ENCODE measurements at regions not wholly inside any gene's neighbourhood (a gene's known extent, or its start where the extent isn't known, plus 50 kb on each side); places are given as distances from the start of the nearest gene placed in this dataset.
"Not testable (repeated sequence)": the region's sequence is repeated elsewhere in the genome, so short reads cannot be mapped to it uniquely, and the experiment has no call there.

DNA sequence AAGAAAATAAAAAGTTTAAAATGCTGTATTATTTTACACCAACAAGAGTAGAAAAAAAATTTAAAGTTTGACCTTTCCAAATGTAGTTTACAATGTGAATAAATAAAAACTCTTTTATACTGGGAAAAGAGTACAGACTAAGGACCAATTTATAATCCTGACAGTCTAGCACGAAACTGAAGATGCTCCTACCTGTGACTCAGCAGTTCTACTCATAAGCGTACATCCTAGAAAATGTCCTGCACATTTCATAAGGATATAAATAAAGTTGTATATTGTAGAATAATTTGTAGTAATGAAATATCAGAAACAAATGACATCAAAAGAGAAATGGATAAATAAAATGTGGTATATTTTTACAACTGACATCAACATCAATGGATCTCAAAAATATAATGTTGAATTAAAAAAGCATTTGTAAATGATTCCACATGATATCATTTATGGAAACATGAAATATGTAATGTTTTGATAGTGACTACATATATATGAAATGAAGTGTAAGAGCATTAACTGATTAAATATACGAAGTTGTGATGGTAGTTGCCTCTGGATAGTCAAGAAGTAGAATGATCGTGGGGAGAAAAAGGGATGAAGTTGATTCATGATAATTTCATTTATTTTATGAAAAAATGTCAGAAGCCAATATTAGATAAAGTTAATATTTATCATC lies 161.3 kb upstream of the CBLB start:
- DNase-seq, result no peak

DNA sequence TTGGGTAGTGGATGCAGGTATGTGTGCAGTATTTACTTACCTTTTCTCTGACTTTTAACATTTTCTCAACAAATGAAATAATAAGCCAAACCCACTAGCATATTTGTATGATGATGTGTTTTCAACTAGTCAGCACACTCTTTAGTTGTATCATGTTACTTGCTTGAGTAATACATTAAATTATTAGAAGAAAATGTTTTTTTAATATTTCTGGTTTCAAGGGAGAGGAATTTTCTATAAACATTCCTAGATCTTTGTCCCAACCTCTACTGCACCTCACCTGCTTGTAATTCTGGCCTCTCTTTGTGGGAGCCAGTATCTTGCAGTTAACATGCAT lies 161.8 kb upstream of the CBLB start:
- no peak for DNase-seq

DNA sequence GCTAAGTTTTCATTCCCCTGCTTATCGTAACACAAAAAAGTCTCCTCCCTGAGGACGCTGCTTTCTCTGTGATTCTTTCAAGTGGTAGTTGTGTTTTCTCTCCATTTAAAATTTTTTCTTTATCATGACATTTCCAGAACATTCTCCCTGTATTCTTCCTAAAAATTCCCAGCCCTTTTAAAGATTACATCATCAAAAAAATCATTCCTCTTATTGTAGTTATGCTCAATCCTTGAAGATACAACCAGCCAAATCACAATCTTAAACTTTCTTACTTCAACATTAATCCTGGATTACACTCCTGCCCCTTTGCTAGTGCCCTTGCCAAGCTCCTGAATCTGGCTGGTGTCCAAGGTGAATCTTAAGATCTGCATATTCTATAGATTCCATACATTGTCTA lies 163.7 kb upstream of the CBLB start:
- DNase-seq, result peak in 1 of 2 experiments; percentile 64

GRCh38 chr3:106033654-106034053 lies 164.8 kb upstream of the CBLB start:
- no peak for DNase-seq

DNA sequence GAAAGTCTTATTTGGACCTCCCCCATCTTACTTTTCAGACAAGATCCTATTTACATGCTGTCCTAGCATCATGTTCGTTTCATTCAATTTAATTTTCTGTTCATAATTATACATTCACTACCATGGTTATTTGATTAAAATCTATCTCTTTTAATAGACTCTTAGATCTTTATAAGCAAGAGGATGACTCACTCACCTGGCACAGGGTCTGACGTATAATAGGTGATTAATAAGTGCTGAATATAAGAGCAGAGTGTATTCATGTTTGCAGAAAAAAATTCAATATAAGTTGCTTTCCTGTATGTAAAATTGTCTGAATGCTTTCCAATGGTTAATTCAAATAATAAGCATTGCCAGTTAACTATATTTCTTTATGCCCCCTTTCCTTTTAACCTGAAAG lies 165.5 kb upstream of the CBLB start:
- DNase-seq, result no peak

DNA sequence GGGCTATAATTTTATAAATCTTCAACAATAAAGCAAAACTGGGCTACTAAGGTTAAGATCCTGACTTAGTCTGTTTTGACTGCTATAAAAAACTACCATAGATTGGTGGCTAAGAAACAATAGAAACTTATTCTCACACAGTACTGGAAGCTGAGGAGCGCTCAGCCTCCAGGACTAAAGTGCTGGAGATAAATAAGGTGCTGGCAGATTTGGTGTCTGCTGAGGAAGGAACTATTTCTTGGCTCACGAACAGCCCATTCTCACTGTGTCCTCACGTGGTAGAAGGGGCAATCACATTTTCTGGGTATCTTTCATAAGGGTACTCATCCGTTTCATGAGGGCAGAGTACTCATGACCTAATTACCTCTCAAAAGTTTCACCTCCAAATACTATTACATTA lies 166.8 kb upstream of the CBLB start:
- no peak for DNase-seq

DNA sequence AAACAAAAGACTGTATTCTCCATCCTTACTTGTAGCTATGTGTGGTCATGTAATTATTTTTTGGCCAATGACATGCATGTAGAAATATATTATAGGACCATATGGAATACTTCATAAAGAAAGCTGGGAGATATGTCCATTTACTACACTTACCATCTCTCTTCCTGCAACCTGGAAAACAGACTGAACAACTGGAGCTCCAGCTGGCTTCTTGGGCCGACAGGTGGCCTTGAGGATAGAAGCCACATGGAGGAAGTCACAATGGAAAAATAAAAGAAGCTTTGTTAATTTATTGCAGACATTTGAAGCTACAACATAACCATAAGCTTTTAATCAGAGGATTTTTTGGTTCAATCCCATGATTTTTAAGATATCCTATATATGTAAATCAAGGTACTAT lies 167.9 kb upstream of the CBLB start:
- peak; percentile 94 to 95 for DNase-seq

DNA sequence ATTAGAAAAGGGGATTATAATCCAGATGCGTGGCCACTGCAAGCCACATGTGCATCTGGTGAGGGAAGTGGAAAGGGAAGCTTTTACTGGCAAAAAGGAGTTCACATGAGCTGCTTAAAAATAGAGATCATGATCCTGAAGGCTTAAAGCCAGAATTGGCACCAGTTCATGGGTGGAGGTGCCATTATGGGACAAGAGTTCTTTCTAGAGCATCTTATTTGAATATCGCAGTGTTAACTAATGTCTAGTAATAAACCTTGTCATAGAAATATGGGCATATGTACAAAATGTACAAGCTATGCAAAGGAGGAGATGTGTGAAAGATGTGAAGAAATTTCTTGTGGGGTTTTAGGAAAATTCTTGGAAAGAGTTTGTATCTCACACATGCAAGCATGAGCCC lies 178.4 kb upstream of the CBLB start:
- no peak for DNase-seq

GRCh38 chr3:106048946-106049481 lies 180.2 kb upstream of the CBLB start:
- DNase-seq, result no peak

- DNase-seq, result no peak
Observed at GRCh38 chr3:106049821-106050220, 181.0 kb upstream of the CBLB start.

- no peak for DNase-seq
Observed at GRCh38 chr3:106056931-106057330, 188.1 kb upstream of the CBLB start.

- no peak for DNase-seq
Observed at GRCh38 chr3:106058475-106058874, 189.7 kb upstream of the CBLB start.

GRCh38 chr3:106059953-106060517 lies 191.2 kb upstream of the CBLB start:
- no peak for DNase-seq

- DNase-seq, result no peak
Observed at GRCh38 chr3:106063909-106064308, 195.1 kb upstream of the CBLB start.

GRCh38 chr3:106065831-106066230 lies 197.0 kb upstream of the CBLB start:
- no peak for DNase-seq

DNA sequence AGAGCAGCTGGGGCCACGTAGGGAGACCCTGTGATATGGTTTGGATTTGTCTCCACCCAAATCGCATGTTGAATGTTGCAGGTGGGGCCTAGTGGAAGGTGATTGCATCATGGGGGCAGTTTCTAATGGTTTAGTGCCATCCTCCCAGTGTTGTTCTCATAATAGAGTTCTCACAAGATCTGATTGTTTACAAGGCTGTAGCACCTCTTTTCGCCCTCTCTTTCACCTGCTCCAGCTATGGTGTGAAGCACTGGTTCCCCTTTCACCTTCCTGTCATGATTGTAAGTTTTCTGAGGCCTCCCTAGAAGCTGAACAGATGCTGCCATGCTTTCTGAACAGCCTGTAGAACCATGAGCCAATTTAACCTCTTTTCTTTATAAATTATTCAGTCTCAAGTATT lies 198.9 kb upstream of the CBLB start:
- no peak for DNase-seq

GRCh38 chr3:106068381-106068780 lies 199.6 kb upstream of the CBLB start:
- no peak for DNase-seq

DNA sequence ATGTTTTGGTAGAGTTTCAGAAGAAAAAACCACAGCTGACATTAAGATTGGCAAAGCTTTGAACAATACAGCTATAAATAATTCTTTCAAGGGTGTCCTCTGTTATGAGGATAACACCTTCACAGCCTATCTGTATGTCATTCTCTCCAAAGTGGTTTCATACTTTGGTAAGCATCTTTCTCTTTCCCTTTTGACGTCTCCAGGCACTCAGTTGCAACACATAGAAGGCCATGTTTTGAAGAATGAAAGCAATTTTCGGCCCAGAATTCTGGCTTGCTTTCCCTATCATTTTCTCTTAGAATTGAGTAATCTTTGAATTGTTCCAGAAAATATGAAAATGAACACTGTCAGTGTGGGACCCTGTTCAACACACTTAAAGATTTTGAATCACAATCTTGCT lies 200.0 kb upstream of the CBLB start:
- no peak for DNase-seq

DNA sequence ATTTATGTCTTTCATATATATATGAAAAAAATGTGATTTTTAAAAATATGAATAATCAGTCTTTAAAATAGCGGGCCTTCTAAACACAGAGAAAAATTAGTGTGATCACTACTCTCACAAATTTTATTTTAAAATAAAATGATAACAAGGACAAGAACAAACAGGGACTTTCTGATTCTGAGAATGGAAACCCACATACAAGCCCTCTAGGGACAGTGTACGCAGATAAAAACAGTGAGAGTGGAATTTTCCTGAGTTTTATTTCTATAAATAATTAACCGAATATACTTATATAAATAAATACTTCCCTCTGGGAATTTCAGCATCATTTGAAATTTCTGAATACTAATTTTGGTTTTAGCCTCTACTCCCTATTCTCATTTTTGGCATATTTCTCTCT lies 201.4 kb upstream of the CBLB start:
- no peak for DNase-seq

GRCh38 chr3:106071306-106071705 lies 202.5 kb upstream of the CBLB start:
- DNase-seq, result no peak

DNA sequence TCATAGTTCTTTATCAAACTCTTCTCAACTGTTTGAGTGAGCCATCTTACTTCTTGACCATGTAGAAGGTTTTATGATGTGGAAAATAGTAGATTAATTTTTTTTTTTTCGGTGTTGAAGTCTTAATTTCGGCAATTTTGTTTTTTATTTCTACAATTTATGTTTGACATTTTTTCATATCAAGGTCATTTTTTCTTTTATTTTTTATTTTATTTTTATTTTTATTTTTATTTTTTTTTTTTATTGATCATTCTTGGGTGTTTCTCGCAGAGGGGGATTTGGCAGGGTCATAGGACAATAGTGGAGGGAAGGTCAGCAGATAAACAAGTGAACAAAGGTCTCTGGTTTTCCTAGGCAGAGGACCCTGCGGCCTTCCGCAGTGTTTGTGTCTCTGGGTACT lies 203.8 kb upstream of the CBLB start:
- DNase-seq, result not testable (repeated sequence)

GRCh38 chr3:106073806-106074205 lies 205.0 kb upstream of the CBLB start:
- DNase-seq, result not testable (repeated sequence)

DNA sequence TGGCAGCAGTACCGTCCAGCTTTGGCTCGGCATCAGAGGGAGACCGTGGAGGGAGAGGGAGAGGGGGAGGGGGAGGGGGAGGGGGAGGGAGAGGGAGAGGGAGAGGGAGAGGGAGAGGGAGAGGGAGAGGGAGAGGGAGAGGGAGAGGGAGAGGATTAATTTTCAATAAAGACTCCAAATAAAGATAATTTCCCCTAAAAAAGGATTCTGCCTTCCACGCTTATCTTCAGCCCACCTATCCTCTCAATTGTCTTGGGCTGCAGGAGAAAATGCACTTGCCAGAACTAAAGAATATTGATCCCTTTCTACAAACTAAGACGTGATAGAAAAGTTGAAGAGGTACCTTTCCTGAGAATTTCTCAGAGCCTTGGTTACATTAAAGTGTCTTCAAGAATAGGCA lies 206.9 kb upstream of the CBLB start:
- DNase-seq, result not testable (repeated sequence)

- DNase-seq, result no peak
Observed at GRCh38 chr3:106078635-106079034, 209.8 kb upstream of the CBLB start.

DNA sequence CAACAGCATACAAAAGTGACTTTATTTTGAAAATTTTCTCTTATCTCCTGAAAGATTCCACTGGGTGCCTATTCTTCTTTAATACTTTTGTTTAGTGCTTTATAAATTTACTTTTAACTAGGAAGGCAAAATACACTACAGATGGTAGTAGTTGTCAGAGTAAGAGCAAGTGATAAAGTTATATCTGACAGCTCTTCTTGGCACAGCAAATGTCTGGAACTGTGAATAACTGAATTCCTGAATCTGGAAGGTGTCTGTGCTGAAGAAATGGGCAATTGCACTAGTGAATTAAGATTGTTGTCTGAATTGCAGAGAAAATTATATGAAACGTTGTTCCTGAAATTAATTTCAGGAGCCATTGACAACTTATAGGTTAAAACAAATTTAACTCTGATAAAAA lies 213.8 kb upstream of the CBLB start:
- no peak for DNase-seq
